ENCODE measurements at regions not wholly inside any gene's neighbourhood (a gene's known extent, or its start where the extent isn't known, plus 50 kb on each side); places are given as distances from the start of the nearest gene placed in this dataset.

DNA sequence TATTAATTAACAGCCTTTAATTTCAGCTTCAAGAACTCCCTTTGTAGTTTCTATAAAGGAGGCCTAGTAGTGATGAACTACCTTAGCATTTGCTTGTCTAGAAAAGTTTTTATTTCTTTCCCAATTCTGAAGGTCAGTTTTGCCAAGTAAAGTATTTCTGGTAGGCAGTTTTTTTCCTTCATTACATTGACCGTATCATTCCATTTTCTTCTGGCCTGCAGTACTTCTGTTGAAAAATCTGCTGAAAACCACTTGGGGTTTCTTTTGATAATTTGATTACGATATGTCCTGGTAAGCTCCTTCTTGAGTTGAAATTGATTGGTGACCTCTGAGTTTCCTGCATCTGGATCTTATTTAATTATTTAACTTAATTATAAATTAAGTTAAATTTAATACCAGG is 691.8 kb downstream of the TSN start:
- TF ChIP-seq, protein P1, sequence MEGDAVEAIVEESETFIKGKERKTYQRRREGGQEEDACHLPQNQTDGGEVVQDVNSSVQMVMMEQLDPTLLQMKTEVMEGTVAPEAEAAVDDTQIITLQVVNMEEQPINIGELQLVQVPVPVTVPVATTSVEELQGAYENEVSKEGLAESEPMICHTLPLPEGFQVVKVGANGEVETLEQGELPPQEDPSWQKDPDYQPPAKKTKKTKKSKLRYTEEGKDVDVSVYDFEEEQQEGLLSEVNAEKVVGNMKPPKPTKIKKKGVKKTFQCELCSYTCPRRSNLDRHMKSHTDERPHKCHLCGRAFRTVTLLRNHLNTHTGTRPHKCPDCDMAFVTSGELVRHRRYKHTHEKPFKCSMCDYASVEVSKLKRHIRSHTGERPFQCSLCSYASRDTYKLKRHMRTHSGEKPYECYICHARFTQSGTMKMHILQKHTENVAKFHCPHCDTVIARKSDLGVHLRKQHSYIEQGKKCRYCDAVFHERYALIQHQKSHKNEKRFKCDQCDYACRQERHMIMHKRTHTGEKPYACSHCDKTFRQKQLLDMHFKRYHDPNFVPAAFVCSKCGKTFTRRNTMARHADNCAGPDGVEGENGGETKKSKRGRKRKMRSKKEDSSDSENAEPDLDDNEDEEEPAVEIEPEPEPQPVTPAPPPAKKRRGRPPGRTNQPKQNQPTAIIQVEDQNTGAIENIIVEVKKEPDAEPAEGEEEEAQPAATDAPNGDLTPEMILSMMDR (IDR thresholded peaks at IDR 0.05; ENCODE audit: low read depth, low read length): no peak
- TF ChIP-seq EZH2phosphoT487 (IDR thresholded peaks at IDR 0.05; ENCODE audit: low read depth): no peak
- Histone ChIP-seq H3K9ac (ENCODE audit: low read length) (no peak overlapping the region), H3K4me2 (ENCODE audit: low read length) (no peak overlapping the region), H3K27ac (ENCODE audit: low read length) (no peak overlapping the region), H2AFZ (ENCODE audit: low read depth, low read length) (no peak overlapping the region), H3K27me3 (ENCODE audit: low read depth, low read length) (no peaks in the 10 kb centered on the region), H3K79me2 (ENCODE audit: low read length) (no peaks in the 10 kb centered on the region), H3K4me3 (ENCODE audit: low read length) (no peak overlapping the region), H3K4me1 (ENCODE audit: low read length) (peaks cover 10% of the 10 kb centered on the region), H4K20me1 (ENCODE audit: insufficient read depth, low read length) (no peaks in the 10 kb centered on the region), H3K36me3 (replicated peaks; ENCODE audit: low read depth, low read length) (no peaks in the 10 kb centered on the region), H3K9me3 (ENCODE audit: insufficient read depth, low read length) (peaks cover 4% of the 10 kb centered on the region; the same call in 1 of the 2 replicates)

DNA sequence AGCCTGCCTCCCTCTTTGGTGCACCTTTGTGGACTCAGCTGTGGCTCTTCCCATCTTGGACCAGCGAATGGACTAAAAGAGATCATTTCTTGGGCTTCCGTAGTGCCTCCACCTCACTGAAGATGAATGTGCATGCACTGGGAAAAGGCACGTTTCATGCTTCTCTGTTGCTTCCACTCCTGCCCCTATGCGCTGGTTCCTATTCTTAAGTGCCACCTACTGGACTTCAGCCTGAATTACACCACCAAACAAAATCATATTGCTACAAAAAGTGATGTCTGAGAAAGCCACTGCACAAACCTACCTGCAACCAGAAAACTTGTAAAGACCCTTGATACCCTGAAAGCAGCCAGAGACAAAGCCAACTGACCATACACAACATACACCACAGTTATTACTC is 695.6 kb downstream of the TSN start:
- no peak for TF ChIP-seq EZH2phosphoT487 (IDR thresholded peaks at IDR 0.05; ENCODE audit: low read depth)
- TF ChIP-seq, protein P1 (IDR thresholded peaks at IDR 0.05; ENCODE audit: low read depth, low read length): peak; percentile 80
- peaks cover 4% of the 10 kb centered on the region; the same call in 1 of the 2 replicates for H3K9me3 ChIP-seq (ENCODE audit: insufficient read depth, low read length)
- H3K27ac ChIP-seq (ENCODE audit: low read length): no peak overlapping the region
- H4K20me1 ChIP-seq (ENCODE audit: insufficient read depth, low read length): no peaks in the 10 kb centered on the region
- H2AFZ ChIP-seq (ENCODE audit: low read depth, low read length): peak overlapping the region; percentile 75
- no peak overlapping the region for H3K9ac ChIP-seq (ENCODE audit: low read length)
- H3K4me2 ChIP-seq (ENCODE audit: low read length): peak overlapping the region; percentile 39
- H3K79me2 ChIP-seq (ENCODE audit: low read length): no peaks in the 10 kb centered on the region
- no peaks in the 10 kb centered on the region for H3K27me3 ChIP-seq (ENCODE audit: low read depth, low read length)
- H3K36me3 ChIP-seq (replicated peaks; ENCODE audit: low read depth, low read length): peaks cover 7% of the 10 kb centered on the region
- H3K4me1 ChIP-seq (ENCODE audit: low read length): peaks cover 10% of the 10 kb centered on the region
- H3K4me3 ChIP-seq (ENCODE audit: low read length): no peak overlapping the region

DNA sequence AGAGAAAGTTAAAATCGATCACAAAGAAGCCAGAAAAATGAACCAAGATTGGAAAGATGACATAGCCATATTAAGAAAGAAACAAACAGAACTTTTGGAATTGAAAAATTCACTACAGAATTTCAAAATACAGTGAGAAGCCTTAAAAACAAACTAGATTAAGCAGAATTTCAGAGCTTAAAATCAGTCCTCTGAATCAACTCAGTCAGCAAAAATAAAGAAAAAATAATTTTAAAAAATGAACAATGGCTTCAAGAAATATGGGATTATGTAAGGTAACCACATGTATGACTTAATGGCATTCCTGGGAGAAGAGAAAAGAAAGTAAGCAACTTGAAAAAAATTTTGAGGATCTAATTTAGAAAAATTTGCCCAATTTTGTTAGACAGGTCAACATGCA is 696.2 kb downstream of the TSN start:
- Histone ChIP-seq H3K4me1 (ENCODE audit: low read length) (peaks cover 9% of the 10 kb centered on the region), H3K79me2 (ENCODE audit: low read length) (no peaks in the 10 kb centered on the region), H3K4me3 (ENCODE audit: low read length) (no peak overlapping the region), H2AFZ (ENCODE audit: low read depth, low read length) (no peak overlapping the region), H3K36me3 (replicated peaks; ENCODE audit: low read depth, low read length) (peaks cover 7% of the 10 kb centered on the region), H3K27ac (ENCODE audit: low read length) (no peak overlapping the region), H4K20me1 (ENCODE audit: insufficient read depth, low read length) (no peaks in the 10 kb centered on the region), H3K9me3 (ENCODE audit: insufficient read depth, low read length) (peaks cover 4% of the 10 kb centered on the region; the same call in 1 of the 2 replicates), H3K4me2 (ENCODE audit: low read length) (no peak overlapping the region), H3K9ac (ENCODE audit: low read length) (no peak overlapping the region), H3K27me3 (ENCODE audit: low read depth, low read length) (no peaks in the 10 kb centered on the region)
- TF ChIP-seq, protein P1 (IDR thresholded peaks at IDR 0.05; ENCODE audit: low read depth, low read length): no peak
- TF ChIP-seq EZH2phosphoT487 (IDR thresholded peaks at IDR 0.05; ENCODE audit: low read depth): no peak

DNA sequence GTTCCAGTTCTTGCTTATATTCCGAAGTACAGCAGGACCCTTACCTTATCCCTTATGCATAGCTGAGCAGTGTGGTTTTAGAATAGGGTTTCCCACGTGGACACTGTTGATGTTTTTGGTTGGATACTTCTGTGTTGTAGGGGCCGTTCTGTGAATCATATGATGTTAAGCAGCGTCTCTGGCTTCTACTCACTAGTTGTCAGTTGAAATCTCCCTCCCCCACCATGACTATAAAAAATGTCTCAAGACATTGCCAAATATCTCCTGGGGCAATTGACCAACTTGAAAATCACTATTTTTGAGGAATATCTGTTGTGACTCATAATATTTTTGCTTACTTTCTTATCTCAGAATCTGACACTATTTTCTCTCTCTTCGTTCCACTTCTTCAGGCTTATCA is 713.7 kb downstream of the TSN start:
- H3K9ac ChIP-seq (ENCODE audit: low read length): no peak overlapping the region
- TF ChIP-seq, protein P1 (IDR thresholded peaks at IDR 0.05; ENCODE audit: low read depth, low read length): no peak
- no peak for TF ChIP-seq EZH2phosphoT487 (IDR thresholded peaks at IDR 0.05; ENCODE audit: low read depth)
- no peak overlapping the region for H2AFZ ChIP-seq (ENCODE audit: low read depth, low read length)
- no peaks in the 10 kb centered on the region for H3K36me3 ChIP-seq (replicated peaks; ENCODE audit: low read depth, low read length)
- no peak overlapping the region for H3K27ac ChIP-seq (ENCODE audit: low read length)
- H4K20me1 ChIP-seq (ENCODE audit: insufficient read depth, low read length): no peaks in the 10 kb centered on the region
- H3K79me2 ChIP-seq (ENCODE audit: low read length): no peaks in the 10 kb centered on the region
- H3K4me2 ChIP-seq (ENCODE audit: low read length): no peak overlapping the region
- no peaks in the 10 kb centered on the region for H3K4me1 ChIP-seq (ENCODE audit: low read length)
- no peaks in the 10 kb centered on the region for H3K27me3 ChIP-seq (ENCODE audit: low read depth, low read length)
- no peak overlapping the region for H3K4me3 ChIP-seq (ENCODE audit: low read length)
- H3K9me3 ChIP-seq (ENCODE audit: insufficient read depth, low read length): no peaks in the 10 kb centered on the region

Data from OCI-LY3 (cell line).